GM12874 (cell line): ENCODE measurements at regions not wholly inside any gene's neighbourhood (a gene's known extent, or its start where the extent isn't known, plus 50 kb on each side); places are given as distances from the start of the nearest gene placed in this dataset.

ENCODE experiments used
- CTCF ChIP-seq: IDR thresholded peaks from 2 replicates; pipeline ENCODE4 v1.5.1; 2011; ENCODE audit warnings: low read depth, mild to moderate bottlenecking, control low read depth, low read length, moderate library complexity; ENCODE audit not compliant: insufficient read depth

DNA sequence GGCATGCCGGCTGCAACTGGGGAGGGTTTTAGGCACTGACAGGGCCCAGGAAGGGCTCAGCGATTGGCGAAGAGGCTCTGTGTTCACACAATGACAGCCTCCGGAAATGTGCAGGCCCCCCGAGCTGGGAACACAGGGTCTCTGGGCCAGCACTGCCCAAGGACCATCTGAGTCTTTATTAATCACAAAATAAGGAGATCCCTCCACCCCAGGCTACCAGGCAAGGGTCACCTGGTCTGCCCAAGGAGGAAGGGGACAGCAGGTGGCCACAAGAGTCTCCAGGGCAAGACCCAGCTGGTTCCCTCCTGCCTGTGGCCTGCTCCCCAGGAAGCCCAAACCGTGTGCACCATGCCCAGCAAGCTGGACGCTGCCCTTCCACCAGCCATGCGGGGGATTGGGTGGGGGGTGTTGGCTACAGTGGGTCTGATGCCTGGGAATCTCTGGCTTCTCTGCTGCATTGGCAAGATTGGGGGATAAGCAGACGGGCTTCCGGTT, 52.1 kb upstream of the TNRC6C start:
- TF ChIP-seq CTCF: no peak

DNA sequence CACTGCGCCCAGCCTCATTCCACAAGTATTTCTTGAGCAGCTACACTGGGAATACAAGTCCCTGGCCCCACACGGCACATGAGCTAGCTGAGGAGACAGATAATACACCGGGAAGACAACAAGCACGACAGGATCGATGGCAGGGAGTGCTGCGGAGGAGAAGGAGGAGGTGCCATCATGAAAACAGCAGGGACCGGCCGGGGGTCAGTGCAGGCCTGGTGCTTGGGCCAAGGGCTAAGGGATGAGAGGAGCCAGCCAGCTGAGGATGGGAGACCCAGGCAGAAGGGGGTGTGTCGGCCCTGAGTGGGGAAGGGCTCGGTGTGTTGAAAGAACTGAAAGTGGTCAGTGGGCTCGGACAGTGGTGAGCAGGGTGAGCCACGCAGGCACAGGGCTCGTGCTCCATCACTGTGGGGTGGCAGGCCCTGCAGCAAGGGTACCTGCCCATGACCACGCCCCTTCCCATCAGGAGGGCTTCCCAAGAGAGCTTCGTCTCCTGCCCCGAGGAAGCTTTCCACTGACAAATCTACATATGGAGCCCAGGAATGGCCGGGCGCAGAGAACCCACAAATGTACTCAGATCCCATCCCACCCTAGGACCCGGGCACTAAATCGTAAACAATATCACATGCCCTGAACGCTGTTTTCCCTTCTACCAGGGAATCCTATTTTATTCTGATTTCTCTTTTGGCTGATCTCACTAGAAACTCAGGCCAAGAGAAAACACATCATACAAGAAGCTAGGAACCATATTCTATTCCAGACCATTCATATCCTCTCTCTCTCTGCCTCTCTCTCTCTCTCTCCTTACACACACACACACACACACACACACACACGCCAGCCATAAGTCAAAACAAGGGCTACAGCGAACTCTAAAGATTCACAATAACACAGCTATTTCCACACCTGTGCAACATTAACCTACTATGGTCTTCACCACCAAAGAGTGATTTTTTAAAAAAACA, 50.7 kb upstream of the TNRC6C start:
- TF ChIP-seq CTCF: no peak

DNA sequence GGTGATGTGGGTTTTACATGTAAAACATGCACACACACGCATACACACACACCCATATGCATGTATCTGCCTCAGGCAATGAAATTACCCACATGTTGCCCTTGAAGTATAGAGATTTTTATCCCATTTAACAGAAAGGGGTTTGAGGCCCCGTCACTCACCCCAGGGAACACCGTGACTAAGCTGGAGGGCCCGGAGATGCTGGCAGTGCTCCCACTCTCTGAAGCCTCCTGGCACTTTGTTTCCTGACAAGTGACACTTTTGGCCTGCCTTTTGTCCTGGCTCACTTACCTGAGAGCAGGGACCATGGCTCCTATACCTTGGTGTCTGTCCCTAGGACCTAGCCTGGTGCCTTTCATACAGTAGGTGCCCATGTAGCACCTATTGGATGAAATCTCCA, 50.0 kb upstream of the TNRC6C start:
- no peak for TF ChIP-seq CTCF
